T1000 (cell line): ENCODE measurements at regions not wholly inside any gene's neighbourhood (a gene's known extent, or its start where the extent isn't known, plus 50 kb on each side); places are given as distances from the start of the nearest gene placed in this dataset.

Source experiments
- DNase-seq: peaks from one replicate; lab custom pipeline; 2025; ENCODE audit warnings: mixed read lengths; lab: John Stamatoyannopoulos, UW

DNA sequence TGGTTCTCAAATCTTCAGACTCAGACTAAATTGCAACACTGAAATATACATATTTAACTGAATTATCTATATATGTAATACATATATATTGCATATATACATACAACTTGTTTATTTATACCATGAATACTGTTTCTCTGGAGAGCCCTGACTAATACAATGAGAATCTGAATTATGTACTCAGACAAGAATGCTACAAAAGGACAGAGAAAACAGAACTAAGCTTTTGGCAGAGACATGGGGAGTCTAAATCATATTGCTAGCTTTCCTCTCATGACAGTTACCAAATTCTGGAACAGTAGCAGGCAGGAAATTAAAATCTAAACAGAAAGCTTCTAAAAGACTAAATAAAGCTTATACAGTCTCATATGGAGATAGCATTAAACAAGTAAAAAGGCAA, 142.4 kb upstream of the KCNMB2 start:
- DNase-seq, result no peak

DNA sequence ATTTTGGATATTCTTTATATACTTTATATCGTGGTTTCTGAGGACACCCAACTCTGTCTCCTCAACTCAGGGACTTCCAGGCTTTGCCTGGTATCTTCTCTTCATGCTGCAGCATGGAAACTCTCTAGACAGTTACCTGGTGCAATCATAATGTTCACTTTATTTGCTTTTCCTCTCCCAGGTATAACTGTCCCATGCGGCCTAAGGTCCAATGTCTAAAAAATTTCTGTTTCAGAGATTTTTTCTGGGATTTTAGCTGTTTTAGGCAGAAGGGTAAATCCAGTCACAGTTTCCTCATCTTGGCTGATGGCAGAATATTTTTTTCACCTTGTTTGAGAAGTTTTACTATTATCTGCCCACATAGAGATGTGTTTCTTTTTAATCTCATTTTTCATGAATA, 139.9 kb upstream of the KCNMB2 start:
- no peak for DNase-seq

DNA sequence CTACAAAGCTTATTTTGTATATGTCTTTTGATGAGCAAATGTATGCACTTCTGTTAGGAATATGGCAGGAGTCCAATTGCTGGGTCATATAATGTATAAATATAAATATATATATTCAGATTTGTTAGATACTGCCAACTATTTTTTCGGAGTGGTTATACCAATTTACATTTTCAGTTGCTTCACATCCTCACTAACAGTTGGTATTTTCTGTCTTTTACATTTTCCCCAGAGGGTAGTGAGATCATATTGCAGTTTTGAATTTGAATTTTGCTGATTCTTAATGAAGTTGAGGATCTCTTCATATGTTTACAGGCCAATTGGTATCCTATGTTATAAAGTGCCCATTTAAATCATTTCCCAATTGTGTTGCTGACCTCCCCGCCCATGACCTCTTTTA, 139.0 kb upstream of the KCNMB2 start:
- DNase-seq, result no peak

DNA sequence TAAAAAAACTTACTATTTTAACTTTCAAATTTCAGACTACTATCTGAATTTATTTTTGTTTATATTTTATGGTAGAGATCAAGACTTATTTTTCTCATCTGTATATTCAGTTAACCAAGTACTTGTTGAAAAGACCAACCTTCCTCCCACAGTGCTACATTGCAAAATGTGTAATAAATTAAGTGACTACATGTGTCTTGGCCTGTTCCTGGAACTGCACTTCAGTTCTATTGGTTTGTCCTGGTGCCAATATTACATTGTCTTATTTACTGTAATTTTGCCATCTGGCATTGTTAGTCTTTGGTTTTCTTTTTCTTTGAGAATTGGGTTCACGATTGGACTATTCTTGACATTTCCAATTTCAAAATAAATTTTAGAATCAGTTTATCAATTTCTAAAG, 138.4 kb upstream of the KCNMB2 start:
- DNase-seq, result no peak

DNA sequence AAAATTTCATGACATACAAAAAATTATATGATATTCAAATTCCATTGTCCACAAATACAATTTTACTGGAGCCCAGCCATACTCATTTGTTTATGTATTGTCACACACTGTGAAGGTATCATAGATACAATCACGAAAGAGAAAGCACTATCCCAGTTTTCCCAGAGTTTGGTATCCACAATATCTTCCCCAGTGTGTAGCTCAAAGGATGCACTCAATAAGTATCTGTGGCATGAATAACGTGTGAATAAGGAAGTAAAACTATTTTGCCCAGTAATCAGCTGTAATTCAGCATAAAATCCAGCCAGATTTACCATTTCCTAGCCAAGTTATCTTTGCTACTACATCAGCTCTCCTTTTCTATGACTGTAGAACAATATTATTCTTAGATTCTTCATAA, 131.3 kb upstream of the KCNMB2 start:
- no peak for DNase-seq

DNA sequence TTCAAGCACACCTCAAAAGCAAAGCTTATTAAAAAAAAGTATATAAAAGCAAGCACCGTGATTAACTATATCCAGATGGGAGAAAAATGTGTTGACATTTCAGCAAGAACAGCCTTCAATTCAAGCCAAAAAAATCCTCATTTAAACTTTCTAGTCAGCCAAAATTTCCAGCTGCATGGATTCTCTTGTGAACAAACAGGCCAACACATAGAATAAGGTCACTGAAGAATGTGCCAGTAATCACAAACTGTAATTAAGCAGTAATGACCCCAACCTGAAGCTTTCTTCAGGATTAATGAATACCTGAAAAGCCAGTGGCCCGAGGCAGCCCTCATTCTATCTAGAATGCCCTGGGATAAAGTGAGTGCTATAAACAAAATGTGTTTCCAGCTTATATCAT, 130.7 kb upstream of the KCNMB2 start:
- no peak for DNase-seq

DNA sequence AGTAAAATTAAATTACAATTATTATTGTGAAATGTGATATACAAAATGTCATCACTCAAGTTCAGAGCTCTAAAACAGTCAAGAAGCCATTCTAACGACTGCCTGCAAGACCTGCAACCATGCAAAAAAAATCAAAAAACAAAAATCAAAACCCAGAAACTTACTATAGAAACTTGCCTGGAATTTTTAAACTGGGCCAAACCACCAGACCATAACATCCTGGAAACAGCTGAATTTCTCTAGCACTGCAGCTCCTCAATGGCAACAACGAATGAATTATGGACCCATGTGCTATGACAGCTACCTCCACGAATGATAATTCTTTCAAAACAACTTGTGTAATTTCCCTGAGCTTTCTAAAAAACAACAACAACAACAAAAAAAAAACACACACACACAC, 130.0 kb upstream of the KCNMB2 start:
- DNase-seq, result no peak

DNA sequence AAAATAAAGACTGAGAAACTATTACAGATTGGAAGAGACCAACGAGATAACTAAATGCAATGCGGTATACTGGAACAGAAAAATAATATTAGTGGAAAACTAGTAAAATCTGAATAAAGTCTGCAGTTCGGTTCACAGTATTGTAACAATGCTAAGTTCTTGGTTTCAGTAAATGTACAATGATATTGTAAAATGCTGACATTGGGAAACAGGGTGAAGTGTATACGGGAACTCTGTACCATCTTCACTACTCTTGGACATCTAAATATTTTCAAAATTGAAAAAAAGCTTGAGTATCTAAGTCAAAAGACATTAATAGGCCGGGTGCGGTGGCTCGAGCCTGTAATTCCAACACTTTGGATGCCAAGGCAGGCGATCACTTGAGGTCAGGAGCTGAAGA, 120.9 kb upstream of the KCNMB2 start:
- DNase-seq, result no peak

DNA sequence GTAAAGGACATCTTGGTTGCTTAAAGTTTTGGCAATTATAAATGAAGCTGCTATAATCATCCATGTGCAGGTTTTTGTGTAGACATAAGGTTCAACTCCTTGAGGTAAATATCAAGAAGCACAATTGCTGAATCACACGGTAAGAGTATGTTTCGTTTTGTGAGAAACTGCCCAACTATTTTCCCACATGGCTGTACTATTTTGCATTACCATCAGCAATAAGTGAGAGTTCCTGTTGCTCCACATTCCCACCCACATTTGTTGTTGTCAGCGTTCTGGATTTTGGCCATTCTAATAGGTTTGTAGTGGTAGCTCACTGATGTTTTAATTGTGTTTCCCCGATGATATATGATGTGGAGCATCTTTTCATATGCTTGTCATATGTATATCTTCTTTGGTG, 118.5 kb upstream of the KCNMB2 start:
- no peak for DNase-seq

DNA sequence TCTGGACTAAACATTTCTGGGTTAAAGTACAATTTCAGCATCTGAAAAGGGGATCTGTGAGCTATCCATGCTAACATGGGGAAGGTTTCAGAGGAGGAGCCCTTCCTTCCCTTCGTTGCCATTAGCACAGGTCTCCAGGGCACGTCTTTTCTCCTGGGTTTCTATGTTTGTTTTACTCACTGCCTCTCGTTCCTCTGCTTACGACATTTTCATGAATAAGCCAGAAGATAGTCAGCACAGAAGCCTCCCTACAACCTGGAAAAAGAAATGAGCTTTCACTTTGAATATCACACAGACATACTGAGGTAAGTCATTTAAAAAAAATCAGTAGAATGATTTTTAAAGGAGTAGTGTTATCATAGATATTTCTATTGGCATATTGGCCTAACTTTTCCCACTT, 117.2 kb upstream of the KCNMB2 start:
- DNase-seq, result no peak

DNA sequence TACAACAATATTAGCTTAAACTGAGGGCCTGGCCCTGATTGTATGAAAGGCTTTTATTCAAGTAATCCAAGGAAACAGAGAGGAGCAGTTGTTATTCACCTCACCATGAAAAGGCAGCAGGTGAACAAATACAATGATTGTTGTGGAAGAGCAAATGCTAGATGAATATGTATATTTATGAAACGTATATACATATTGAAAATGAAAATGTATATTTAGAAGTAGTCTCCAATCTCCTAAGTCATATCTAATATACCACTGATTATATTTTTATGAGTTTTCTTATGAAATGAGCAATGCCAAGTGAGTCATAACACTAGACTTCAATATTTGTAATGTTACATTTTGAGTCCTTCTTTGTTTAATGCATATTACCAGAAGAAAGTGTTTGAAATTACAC, 116.2 kb upstream of the KCNMB2 start:
- no peak for DNase-seq

DNA sequence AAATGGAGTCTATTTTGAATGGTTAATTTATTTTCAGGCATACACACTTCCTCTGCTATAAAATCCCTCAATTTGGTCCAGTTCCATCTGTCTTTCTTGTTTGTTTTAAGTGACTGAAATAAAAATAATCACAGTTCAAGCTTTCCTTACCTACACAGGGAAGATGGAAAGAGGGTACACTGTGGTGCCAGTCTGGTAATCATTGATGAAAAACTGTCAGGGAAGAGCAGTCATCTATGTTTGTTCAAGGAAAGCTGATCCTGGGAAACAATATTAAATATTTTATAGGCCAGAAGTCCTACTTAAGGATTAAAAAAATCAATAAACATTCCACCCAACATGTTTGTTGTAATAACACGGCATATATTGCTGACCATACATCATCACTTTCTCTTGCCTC, 115.2 kb upstream of the KCNMB2 start:
- DNase-seq, result no peak

DNA sequence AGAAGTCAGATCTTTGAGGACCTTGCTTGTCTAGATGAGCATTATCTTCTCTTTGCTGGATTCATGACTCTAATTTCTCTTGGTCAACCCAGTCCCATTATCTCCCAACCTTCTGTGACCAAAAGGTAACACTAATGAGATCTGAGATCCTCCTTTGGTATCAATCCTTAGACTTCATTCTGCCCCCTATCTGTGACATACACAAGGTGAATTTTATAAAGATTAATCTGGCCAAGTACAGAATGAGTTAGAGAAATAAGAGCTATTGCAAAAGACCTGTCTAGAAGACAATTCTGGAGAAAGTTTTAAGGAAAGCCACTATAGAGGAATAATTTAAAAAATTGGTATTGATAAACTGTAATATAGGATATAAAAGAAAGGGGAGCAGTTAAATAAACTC, 113.8 kb upstream of the KCNMB2 start:
- no peak for DNase-seq

DNA sequence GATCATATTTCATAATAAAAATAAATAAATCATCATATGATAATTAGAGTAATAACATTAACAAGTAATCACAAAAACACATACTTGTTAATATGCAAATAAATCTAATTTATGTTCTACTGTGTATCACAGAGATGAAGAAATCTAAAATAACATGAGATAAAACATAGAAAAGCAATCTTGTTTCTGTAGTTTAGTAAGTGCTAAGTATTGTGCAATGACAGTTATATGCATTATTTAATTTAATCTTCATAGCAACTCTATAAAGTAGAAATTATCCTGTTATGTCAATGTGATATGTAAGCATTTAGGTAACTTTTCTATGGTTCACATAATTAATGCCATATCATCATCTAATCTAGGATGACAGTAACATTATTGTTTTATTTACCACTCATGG, 108.2 kb upstream of the KCNMB2 start:
- DNase-seq, result no peak

DNA sequence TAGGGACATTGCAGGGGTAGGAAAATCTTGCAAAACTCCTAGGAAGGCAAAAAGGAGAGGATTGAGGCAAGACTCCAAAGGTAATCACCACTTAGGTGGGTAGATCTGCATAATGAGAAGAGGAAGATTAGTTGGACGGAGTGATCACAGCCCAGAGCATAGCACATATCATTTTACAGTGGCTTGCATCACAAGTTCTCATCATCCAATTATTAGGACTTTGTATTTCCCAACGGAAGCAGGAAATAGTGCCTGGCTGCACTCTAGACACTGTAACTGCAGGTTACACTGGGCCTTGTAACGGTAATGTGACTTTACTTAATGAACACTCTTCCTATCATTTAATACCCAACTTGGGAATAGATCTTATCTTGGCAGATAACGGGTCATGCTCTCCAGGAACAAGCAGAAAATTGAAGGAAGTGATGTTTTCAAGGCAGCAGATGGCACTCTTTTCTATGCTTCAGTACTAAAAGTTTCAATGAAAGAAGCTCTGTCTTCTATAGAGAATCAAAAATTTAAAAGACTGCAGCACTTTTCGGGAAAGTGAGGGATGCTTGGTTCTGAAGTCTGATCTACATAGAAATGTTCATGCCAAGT, 101.9 kb upstream of the KCNMB2 start:
- DNase-seq, result no peak

DNA sequence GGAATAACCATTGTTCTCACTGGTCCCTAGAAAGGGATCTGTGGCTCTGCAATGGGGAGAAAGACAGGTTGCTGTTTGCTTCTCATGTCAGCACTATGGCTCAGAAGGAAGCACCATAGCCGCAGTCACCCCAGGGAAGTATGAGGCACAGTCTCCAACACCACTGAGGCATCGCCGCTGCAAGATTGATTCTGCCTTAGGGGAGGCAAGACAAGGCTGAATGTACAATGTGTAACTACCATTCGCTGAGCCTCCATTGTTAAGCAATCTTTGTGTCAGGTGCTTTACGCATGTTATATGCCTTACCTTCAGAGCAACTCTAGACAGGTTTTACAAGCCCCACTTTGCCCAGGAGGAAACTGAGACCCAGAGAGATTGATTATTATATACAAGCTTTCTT, 100.7 kb upstream of the KCNMB2 start:
- no peak for DNase-seq

DNA sequence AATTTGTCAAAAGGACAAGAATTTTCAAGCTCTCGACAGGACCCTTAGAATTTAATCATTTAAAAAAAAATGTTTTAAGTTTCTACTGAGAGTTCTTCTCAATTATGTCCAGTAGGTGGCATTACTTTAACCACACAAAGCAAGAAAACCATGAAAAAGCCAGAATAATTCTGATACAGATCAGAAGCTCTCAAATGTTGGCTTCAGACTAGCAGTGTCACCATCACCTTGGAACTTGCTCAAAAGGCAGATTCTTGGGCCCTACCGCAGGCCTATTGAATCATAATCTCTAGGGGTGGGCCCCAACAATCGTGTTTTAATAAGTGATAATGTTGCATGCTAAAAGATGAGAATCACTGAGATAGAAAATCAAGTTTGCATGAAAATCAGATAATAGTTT, 99.5 kb upstream of the KCNMB2 start:
- DNase-seq, result no peak

DNA sequence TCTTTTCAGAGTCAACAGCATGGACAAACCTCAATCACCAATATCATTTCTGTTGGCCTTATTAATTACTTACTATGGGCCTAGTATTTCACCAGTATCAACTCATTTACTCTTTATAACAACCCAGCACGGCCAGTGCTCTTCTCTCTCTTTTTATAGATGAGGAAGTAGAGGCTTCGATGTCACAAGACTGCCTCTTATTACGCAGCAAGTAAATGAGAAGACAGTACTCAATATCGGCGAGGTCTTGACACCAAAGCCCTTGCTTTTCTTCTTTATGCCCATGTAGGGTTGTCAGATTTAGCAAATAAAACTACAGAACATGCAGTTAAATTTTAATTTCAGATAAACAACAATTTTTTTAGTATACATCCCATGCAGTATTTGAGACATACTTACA, 99.0 kb upstream of the KCNMB2 start:
- DNase-seq, result no peak

DNA sequence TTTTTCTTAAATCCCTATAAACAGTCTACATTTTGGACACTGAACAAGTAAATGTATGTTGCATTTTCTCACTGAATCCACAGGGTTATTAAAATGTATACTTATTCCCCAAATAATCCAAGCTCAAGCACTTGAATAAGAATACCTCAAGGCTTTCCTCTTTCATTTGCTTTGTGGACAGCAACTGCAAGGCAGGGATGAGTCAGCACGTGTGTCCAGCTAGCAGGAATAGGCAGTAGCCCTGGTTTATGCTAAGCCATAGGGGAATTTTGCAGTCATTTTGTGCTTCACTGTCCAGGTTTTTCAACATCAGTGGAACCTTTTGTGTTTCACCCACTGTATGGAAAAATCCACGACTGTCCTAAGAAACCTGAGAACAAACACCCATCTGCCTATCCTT, 96.7 kb upstream of the KCNMB2 start:
- no peak for DNase-seq

DNA sequence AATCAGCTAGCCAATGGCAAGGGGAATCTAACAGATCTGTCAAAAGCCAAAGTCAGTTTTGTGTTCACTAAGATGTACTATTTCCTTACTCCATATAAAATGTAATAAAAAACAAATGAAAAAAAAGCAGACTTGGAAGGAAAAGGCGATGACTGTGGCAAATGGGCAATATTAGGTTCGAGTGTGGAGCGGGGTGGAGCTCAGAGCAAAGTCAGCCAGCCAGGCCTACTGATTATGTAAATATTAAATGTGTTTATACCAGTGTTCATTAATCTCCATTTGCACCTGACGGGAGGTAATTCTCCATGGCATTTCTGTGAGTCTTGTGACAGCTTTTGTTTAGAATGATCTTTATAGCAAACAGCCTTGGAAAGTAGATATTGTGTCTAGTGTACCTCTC, 96.2 kb upstream of the KCNMB2 start:
- DNase-seq, result no peak

DNA sequence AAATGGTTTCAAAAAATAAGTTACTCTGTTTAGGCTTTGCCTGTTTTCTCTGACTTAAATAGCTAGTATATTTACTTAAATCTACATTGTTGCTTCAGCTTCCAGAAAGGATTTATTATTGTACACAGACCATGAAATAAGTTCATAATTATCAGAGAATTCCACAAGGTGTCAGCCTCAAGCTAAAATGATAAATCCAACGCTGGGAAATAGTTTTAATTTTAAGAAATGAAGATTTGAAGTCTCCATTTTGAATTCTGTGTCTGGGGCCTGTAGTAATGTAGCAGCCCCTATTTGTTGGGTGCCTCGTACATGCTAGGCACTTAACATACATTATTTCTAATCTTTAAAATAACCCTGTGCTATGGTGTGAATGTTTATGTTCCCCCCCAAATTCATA, 92.6 kb upstream of the KCNMB2 start:
- DNase-seq, result no peak

DNA sequence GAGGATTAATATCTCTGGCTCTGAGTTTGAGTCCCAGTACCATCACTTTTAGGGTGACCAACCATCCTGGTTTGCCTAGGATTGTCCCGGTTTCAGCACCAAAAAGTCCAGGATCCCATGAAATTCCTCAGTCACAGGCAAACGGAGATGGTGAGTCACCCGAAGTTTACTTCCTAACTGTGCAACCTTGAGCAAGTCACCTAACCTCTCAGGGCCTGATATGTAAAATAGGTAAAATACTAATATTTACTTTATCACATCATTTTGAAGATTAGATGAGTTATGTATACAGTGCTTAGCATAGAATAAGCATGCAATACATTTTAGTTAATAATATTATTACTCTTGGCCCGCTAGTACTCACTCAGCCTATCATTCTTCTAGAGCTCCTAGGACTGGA, 91.1 kb upstream of the KCNMB2 start:
- no peak for DNase-seq

DNA sequence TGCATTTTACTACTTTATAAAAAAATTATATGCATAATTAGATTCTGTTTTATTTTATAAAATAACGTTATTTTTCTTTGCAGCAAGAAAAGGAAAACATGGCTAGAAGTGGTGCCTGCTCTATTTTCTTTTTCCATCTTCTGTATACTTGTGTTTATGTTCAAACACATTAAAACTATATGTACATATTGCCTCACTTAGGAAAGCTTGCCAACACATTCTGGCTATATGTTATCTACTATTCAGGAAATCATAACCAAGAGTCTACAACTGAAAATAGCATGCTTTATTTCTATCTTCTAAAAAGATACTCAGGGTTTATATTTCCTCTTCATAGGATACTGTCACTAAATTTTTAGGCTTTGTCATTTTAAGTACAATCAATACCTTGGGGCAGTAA, 90.2 kb upstream of the KCNMB2 start:
- DNase-seq, result no peak

DNA sequence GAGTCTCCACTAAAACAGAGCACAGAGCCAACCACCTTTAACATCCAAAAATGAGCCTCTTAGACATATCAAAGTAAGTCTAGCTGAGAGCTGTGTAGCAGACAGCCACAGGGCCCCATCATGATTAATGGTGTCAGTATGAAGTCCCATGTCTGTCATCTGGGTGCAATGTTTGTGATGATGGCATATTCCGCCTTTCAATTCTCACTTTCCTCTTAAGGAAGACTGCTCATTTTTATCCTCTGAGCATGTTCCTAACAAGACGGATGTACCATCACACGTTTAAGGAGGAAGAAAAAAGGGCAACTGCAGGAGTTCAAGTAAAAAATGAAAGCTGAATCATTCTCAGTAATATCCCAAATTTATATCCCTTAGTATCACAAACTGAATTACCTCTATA, 85.8 kb upstream of the KCNMB2 start:
- no peak for DNase-seq

DNA sequence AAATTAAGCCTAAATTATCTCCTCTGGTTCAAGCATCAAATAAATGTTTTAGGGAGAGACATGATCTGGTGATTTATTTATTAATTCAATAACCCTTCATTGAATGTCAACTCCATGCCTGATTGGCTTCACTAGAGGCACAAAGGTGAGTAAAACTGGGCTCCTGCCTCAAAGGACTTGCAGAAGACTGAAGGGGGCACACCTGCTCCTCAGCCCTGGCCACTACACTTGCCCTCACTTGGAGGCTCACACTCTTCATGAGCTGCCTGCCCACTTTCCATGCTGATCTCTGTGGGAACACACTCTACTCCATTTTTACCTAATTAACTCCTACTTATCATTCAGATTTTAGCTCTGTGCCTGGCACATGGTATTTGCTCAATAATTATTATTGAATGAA, 84.4 kb upstream of the KCNMB2 start:
- no peak for DNase-seq
